PC-3 (cell line): ENCODE measurements at regions not wholly inside any gene's neighbourhood (a gene's known extent, or its start where the extent isn't known, plus 50 kb on each side); places are given as distances from the start of the nearest gene placed in this dataset.

Experiments used
- ATAC-seq: fragments of 200-7000 bp; cut with Tn5 transposase; 2 replicates; pipeline ENCODE4 v1.9.1; 2020; ENCODE audit warnings: mild to moderate bottlenecking, moderate library complexity
- BruUV-seq: library from RNA; stranded (reverse); fragments of 400-500 nt; replicated peaks from 2 replicates; lab custom pipeline; 2021; lab: Mats Ljungman, UMichigan
- CTCF ChIA-PET: fragments of 300-600 bp; sonication (Branson Sonifier 250); formaldehyde crosslinking; loops from one replicate; lab custom pipeline; 2022; ENCODE audit warnings: antibody characterized with exemption; lab: Charles Lee
- POLR2A ChIA-PET: fragments of 300-600 bp; sonication (Branson Sonifier 250); formaldehyde crosslinking; loops from one replicate; lab custom pipeline; 2022; ENCODE audit warnings: antibody characterized with exemption; ENCODE audit not compliant: unreplicated experiment; lab: Charles Lee
- DNase-seq: peaks from one replicate; pipeline ENCODE4 v3.0.0-alpha.2; 2015
- H2AFZ ChIP-seq: fragments of 300-600 bp; sonication (generic); 2 replicates; pipeline ENCODE4 v1.6.0; 2016; ENCODE audit warnings: antibody characterized with exemption, low read length
- H3F3A ChIP-seq: fragments of 300-600 bp; sonication (generic); one replicate; pipeline ENCODE4 v1.6.0; 2017; ENCODE audit warnings: antibody characterized with exemption, low read length, control low read depth, mild to moderate bottlenecking; ENCODE audit not compliant: unreplicated experiment
- H3K27ac ChIP-seq: fragments of 300-600 bp; sonication (generic); 2 replicates; pipeline ENCODE4 v1.5.1; 2016; ENCODE audit warnings: mild to moderate bottlenecking, low read length
- H3K27me3 ChIP-seq: fragments of 300-600 bp; sonication (generic); 2 replicates; pipeline ENCODE4 v1.6.1; 2016; ENCODE audit warnings: low read length, mixed read lengths
- H3K36me3 ChIP-seq: fragments of 300-600 bp; sonication (generic); 2 replicates; pipeline ENCODE4 v1.6.1; 2016; ENCODE audit warnings: low read depth, mixed run types, low read length, mixed read lengths
- H3K4me1 ChIP-seq: fragments of 300-600 bp; sonication (generic); 2 replicates; pipeline ENCODE4 v1.5.1; 2016; ENCODE audit warnings: low read length; ENCODE audit not compliant: insufficient read depth
- H3K4me2 ChIP-seq: fragments of 300-600 bp; sonication (generic); 2 replicates; pipeline ENCODE4 v1.6.0; 2016; ENCODE audit warnings: low read length
- H3K4me3 ChIP-seq: fragments of 300-600 bp; sonication (generic); 2 replicates; pipeline ENCODE4 v1.5.1; 2016; ENCODE audit warnings: mild to moderate bottlenecking, low read length, mixed read lengths
- H3K79me2 ChIP-seq: fragments of 300-600 bp; sonication (generic); 2 replicates; pipeline ENCODE4 v1.6.1; 2017; ENCODE audit warnings: low read length, mixed read lengths
- H3K9ac ChIP-seq: fragments of 300-600 bp; sonication (generic); 2 replicates; pipeline ENCODE4 v1.6.0; 2016; ENCODE audit warnings: mild to moderate bottlenecking, low read length
- H3K9me2 ChIP-seq: fragments of 300-600 bp; sonication (generic); replicated peaks from 2 replicates; pipeline ENCODE4 v1.6.1; 2016; ENCODE audit warnings: mixed run types, low read length, mixed read lengths
- H3K9me3 ChIP-seq: fragments of 300-600 bp; sonication (generic); 2 replicates; pipeline ENCODE4 v1.6.1; 2016; ENCODE audit warnings: low read length, mixed read lengths
- H4K20me1 ChIP-seq: fragments of 300-600 bp; sonication (generic); 2 replicates; pipeline ENCODE4 v1.6.1; 2016; ENCODE audit warnings: low read length, mixed read lengths
- EZH2 ChIP-seq: fragments of 300-600 bp; sonication (generic); IDR thresholded peaks from one replicate; pipeline ENCODE4 v1.6.1; 2017; ENCODE audit warnings: antibody characterized with exemption, mild to moderate bottlenecking, low read length; ENCODE audit not compliant: unreplicated experiment
- EZH2phosphoT487 ChIP-seq: fragments of 300-600 bp; sonication (generic); IDR thresholded peaks from 2 replicates; pipeline ENCODE4 v1.6.1; 2018; ENCODE audit warnings: mild to moderate bottlenecking, antibody characterized with exemption, low read length, borderline replicate concordance
- intact Hi-C: fragments of 100-400 bp; cut with micrococcal nuclease; formaldehyde crosslinking; loops from 2 replicates; pipeline ENCODE4 v1.9.0; 2023
- TF ChIP-seq, protein P1 (sequence below): fragments of 300-600 bp; sonication (generic); conservative IDR thresholded peaks from 2 replicates; pipeline ENCODE4 v1.5.1; 2017; ENCODE audit warnings: antibody characterized with exemption, low read depth, mild to moderate bottlenecking, low read length

DNA sequence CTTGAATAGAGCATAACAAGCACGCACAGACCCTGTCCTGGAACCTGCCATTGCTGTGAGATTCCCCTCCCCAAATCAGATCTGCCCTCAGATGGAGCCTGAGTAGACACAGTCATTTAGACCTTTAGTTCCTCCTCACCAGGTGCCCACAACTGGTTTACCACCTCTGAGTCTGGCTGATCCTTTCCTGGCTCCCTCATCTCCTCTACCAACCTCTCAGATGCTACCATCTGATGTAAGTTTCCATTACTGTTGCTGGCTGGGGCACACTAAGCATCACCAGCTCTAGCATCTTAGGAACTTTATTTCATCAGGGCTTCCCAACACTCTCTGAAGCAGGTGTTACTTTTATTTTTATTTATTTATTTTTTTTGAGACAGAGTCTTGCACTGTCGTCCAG lies 288.3 kb downstream of the TLE3 start:
- Histone ChIP-seq H4K20me1 (no peaks in the 10 kb centered on the region), H3K27me3 (no peaks in the 10 kb centered on the region), H3F3A (no peaks in the 10 kb centered on the region), H3K9ac (no peak overlapping the region), H3K36me3 (no peaks in the 10 kb centered on the region), H3K79me2 (no peaks in the 10 kb centered on the region), H3K4me1 (peaks cover 12% of the 10 kb centered on the region; the same call in 1 of the 2 replicates), H3K4me3 (no peak overlapping the region), H3K27ac (no peak overlapping the region), H2AFZ (no peak overlapping the region), H3K9me3 (no peaks in the 10 kb centered on the region), H3K9me2 (no peaks in the 10 kb centered on the region), H3K4me2 (no peak overlapping the region)
- ChIA-PET POLR2A (no interaction called here), CTCF (no interaction called here)
- TF ChIP-seq, protein P1, sequence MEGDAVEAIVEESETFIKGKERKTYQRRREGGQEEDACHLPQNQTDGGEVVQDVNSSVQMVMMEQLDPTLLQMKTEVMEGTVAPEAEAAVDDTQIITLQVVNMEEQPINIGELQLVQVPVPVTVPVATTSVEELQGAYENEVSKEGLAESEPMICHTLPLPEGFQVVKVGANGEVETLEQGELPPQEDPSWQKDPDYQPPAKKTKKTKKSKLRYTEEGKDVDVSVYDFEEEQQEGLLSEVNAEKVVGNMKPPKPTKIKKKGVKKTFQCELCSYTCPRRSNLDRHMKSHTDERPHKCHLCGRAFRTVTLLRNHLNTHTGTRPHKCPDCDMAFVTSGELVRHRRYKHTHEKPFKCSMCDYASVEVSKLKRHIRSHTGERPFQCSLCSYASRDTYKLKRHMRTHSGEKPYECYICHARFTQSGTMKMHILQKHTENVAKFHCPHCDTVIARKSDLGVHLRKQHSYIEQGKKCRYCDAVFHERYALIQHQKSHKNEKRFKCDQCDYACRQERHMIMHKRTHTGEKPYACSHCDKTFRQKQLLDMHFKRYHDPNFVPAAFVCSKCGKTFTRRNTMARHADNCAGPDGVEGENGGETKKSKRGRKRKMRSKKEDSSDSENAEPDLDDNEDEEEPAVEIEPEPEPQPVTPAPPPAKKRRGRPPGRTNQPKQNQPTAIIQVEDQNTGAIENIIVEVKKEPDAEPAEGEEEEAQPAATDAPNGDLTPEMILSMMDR = no peak
- no peak for TF ChIP-seq EZH2
- TF ChIP-seq EZH2phosphoT487 = no peak
- no peak for ATAC-seq
- intact Hi-C loops = no loop called here
- no TSS peak for BruUV-seq
- DNase-seq = no peak

DNA sequence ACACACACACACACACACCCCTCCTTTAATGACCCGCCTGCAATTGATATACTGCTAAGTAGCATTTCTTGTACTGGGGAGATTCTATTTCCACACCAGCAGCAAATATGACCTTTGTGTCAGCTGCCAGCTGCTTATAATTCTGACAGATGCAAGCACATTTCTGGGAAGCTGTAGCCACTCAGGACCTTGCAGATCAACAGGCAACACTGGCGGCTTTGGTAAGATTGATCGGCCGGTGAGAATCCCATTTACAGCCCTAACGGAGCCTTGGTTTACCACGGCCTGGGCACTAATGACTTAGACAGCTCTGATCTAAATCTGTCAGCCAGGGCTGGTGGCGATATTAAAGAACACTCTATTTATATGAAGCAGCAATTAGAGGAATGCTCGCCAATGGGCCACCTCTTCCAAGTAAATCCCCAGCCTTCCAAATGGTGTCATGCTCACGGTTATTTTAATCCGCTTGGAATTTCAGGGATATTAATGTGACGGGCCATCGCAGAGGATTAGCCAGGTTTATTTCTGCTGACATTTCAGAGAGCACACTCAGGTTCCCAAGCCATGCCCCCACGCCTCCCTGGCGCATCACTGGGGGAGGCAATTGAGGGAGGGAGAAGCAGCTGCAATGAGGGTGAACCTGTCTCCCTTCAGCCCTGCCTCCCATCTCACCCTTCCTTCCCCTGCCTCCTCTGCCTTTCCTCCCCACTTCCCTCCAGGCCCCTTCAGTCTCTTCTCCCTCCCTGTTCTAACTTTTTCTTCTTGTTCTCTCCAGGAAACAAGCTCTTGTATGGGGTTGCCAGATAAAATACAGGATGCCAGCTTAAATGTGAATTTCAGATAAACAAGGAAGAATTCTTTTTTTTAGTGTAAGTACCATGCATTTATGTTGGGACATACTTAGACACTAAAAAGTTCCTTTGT lies 287.0 kb downstream of the TLE3 start:
- H3K4me2 ChIP-seq = no peak overlapping the region
- no peaks in the 10 kb centered on the region for H3K9me3 ChIP-seq
- no peak for ATAC-seq
- no peaks in the 10 kb centered on the region for H4K20me1 ChIP-seq
- DNase-seq = no peak
- H3K4me1 ChIP-seq = peaks cover 8% of the 10 kb centered on the region; the same call in 1 of the 2 replicates
- CTCF ChIA-PET = no interaction called here
- H3F3A ChIP-seq = no peaks in the 10 kb centered on the region
- no TSS peak for BruUV-seq
- H3K27ac ChIP-seq = no peak overlapping the region
- H3K9me2 ChIP-seq = no peaks in the 10 kb centered on the region
- H2AFZ ChIP-seq = no peak overlapping the region
- no peaks in the 10 kb centered on the region for H3K27me3 ChIP-seq
- intact Hi-C loops = no loop called here
- TF ChIP-seq EZH2phosphoT487 = no peak
- no peak for TF ChIP-seq EZH2
- TF ChIP-seq, protein P1 = no peak
- no peak overlapping the region for H3K4me3 ChIP-seq
- no peak overlapping the region for H3K9ac ChIP-seq
- POLR2A ChIA-PET = no interaction called here
- H3K36me3 ChIP-seq = no peaks in the 10 kb centered on the region
- H3K79me2 ChIP-seq = no peaks in the 10 kb centered on the region

DNA sequence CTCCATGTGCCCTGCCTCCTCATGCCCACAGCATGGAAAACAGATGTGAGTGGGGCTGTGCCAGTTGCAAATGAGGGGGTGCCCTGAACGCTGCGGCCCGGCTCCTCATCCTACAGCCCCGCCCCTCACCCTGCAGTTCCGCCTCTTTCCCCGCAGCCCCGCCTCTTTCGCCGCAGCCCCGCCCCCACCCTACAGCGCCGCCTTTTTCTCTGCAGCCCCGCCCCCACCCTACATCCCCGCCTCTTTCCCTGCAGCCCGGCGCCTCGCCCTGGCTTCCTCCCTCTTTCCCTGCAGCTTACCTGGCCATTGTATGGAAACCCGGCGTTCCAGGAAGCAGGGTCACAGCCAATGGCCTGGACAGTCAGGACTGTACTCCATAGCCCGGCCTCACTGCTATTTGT lies 284.9 kb downstream of the TLE3 start:
- no peak overlapping the region for H2AFZ ChIP-seq
- TF ChIP-seq EZH2 (no peak), EZH2phosphoT487 (no peak)
- TF ChIP-seq, protein P1 = no peak
- H3K4me3 ChIP-seq = no peak overlapping the region
- H3K36me3 ChIP-seq = no peaks in the 10 kb centered on the region
- H3K9me2 ChIP-seq = no peaks in the 10 kb centered on the region
- H3K27ac ChIP-seq = no peak overlapping the region
- H4K20me1 ChIP-seq = no peaks in the 10 kb centered on the region
- no peaks in the 10 kb centered on the region for H3K9me3 ChIP-seq
- peaks cover 6% of the 10 kb centered on the region; the same call in 1 of the 2 replicates for H3K27me3 ChIP-seq
- no peak overlapping the region for H3K9ac ChIP-seq
- DNase-seq = no peak
- peaks cover 3% of the 10 kb centered on the region; the same call in 1 of the 2 replicates for H3K4me1 ChIP-seq
- H3K4me2 ChIP-seq = no peak overlapping the region
- no peak for ATAC-seq
- no TSS peak for BruUV-seq
- H3K79me2 ChIP-seq = no peaks in the 10 kb centered on the region
- ChIA-PET POLR2A (no interaction called here), CTCF (no interaction called here)
- H3F3A ChIP-seq = no peaks in the 10 kb centered on the region
- intact Hi-C loops = no loop called here
